Gastrocnemius medialis (tissue), 4 donors: ENCODE measurements at regions not wholly inside any gene's neighbourhood (a gene's known extent, or its start where the extent isn't known, plus 50 kb on each side); places are given as distances from the start of the nearest gene placed in this dataset.

Source experiments
- ATAC-seq, 2 donors: fragments of 150-250 bp; one replicate each; pipeline ENCODE4 v1.9.1; 2016
- DNase-seq, 2 donors: peaks; one replicate each; pipeline ENCODE4 v3.0.0-alpha.2; 2019
- H3K27ac ChIP-seq, 4 donors: fragments of 200-600 bp; sonication (generic); 1 replicate in 1 of 4; 2 replicates in 3 of 4; pipeline ENCODE4 v1.5.1; 2016 to 2018; ENCODE audit warnings: mild to moderate bottlenecking in 2 of 4, moderate library complexity in 1 of 4
- H3K27me3 ChIP-seq, 3 donors: fragments of 200-600 bp; sonication (generic) in 2 of 3; 1 replicate in 1 of 3; 2 replicates in 2 of 3; pipeline versions ENCODE4 v1.5.1 to v1.6.0; 2016 to 2019; ENCODE audit warnings: mild to moderate bottlenecking in 1 of 3, moderate library complexity in 1 of 3
- H3K36me3 ChIP-seq, 2 donors: fragments of 200-600 bp; sonication (generic) in 1 of 2; one replicate each; pipeline ENCODE4 v1.5.1; 2017 to 2018
- H3K4me1 ChIP-seq, 2 donors: fragments of 200-600 bp; sonication (generic) in 1 of 2; one replicate each; pipeline ENCODE4 v1.5.1; 2016 to 2017; ENCODE audit warnings: mild to moderate bottlenecking in 2 of 2
- H3K4me3 ChIP-seq, 4 donors: fragments of 200-600 bp; sonication (generic) in 3 of 4; 1 replicate in 1 of 4; 2 replicates in 3 of 4; pipeline ENCODE4 v1.5.1; 2016 to 2019; ENCODE audit warnings: mild to moderate bottlenecking in 2 of 4
- H3K9me3 ChIP-seq, 3 donors: fragments of 200-600 bp; sonication (generic) in 2 of 3; 1 replicate in 1 of 3; 2 replicates in 2 of 3; pipeline ENCODE4 v1.5.1; 2016 to 2019
- CTCF ChIP-seq, 5 experiments: fragments of 450-650 bp in 3 of 5; fragments of 200-600 bp in 2 of 5; sonication (generic) in 2 of 5; IDR thresholded peaks in 4 of 5; conservative IDR thresholded peaks in 1 of 5; 1 replicate in 4 of 5; 2 replicates in 1 of 5; pipeline ENCODE4 v1.5.1; 2016 to 2019; ENCODE audit warnings: antibody characterized with exemption in 5 of 5, mild to moderate bottlenecking in 3 of 5, moderate library complexity in 3 of 5
- POLR2A ChIP-seq, 2 donors: fragments of 450-650 bp; IDR thresholded peaks; one replicate each; pipeline ENCODE4 v1.6.1; 2017; ENCODE audit warnings: antibody characterized with exemption in 2 of 2, mild to moderate bottlenecking in 2 of 2, moderate library complexity in 2 of 2
- in situ Hi-C, 4 donors: fragments of 200-750 bp; cut with MboI; loops; one replicate each; pipeline versions ENCODE4 v1.15.0 to v1.8.0; 2017; ENCODE audit warnings: low sequenced_read_pairs in 4 of 4
- intact Hi-C: fragments of 100-400 bp; cut with DNase I; formaldehyde crosslinking; loops from one replicate; pipeline ENCODE4 v1.15.1; 2023; ENCODE audit warnings: low total_unique reads

- in situ Hi-C loops, result no loop called here
These were observed 64.8 kb upstream of the FOXQ1 start for GRCh38 chr6:1247056-1247455.

GRCh38 chr6:1244941-1245340 lies 67.0 kb upstream of the FOXQ1 start:
- H3K9me3 ChIP-seq, result no peaks in the 10 kb centered on the region
- ATAC-seq (no peak), DNase-seq (no peak)
- TF ChIP-seq CTCF (IDR thresholded peaks at IDR 0.05 in 4 of 5, conservative IDR thresholded peaks at IDR 0.05 in 1 of 5), result no peak
- TF ChIP-seq POLR2A (IDR thresholded peaks at IDR 0.05), result no peak
- no peaks in the 10 kb centered on the region for H3K4me1 ChIP-seq
- in situ Hi-C loops, result no loop called here
- H3K27me3 ChIP-seq, result no peaks in the 10 kb centered on the region
- H3K4me3 ChIP-seq, result no peak overlapping the region
- intact Hi-C loops, result no loop called here
- H3K36me3 ChIP-seq, result no peaks in the 10 kb centered on the region
- no peak overlapping the region for H3K27ac ChIP-seq

More at GRCh38 chr6:1247056-1247455, 64.8 kb upstream of the FOXQ1 start:
- Histone ChIP-seq H3K36me3 (no peaks in the 10 kb centered on the region), H3K27me3 (no peaks in the 10 kb centered on the region), H3K9me3 (no peaks in the 10 kb centered on the region), H3K4me1 (no peaks in the 10 kb centered on the region), H3K4me3 (no peak overlapping the region), H3K27ac (no peak overlapping the region)
- DNase-seq (no peak), ATAC-seq (no peak)
- no peak for TF ChIP-seq CTCF (IDR thresholded peaks at IDR 0.05 in 4 of 5, conservative IDR thresholded peaks at IDR 0.05 in 1 of 5)
- no peak for TF ChIP-seq POLR2A (IDR thresholded peaks at IDR 0.05)
- intact Hi-C loops, result no loop called here

GRCh38 chr6:1244278-1244677 lies 67.6 kb upstream of the FOXQ1 start:
- H3K9me3 ChIP-seq, result no peaks in the 10 kb centered on the region
- H3K4me1 ChIP-seq, result no peaks in the 10 kb centered on the region
- H3K36me3 ChIP-seq, result no peaks in the 10 kb centered on the region
- ATAC-seq, result no peak
- intact Hi-C loops, result no loop called here
- H3K27ac ChIP-seq, result no peak overlapping the region
- no peak overlapping the region for H3K4me3 ChIP-seq
- no peak for DNase-seq
- in situ Hi-C loops, result no loop called here
- no peak for TF ChIP-seq CTCF (IDR thresholded peaks at IDR 0.05 in 4 of 5, conservative IDR thresholded peaks at IDR 0.05 in 1 of 5)
- TF ChIP-seq POLR2A (IDR thresholded peaks at IDR 0.05), result no peak
- no peaks in the 10 kb centered on the region for H3K27me3 ChIP-seq

GRCh38 chr6:1242446-1242845 lies 69.5 kb upstream of the FOXQ1 start:
- ATAC-seq (no peak), DNase-seq (no peak)
- Histone ChIP-seq H3K36me3 (no peaks in the 10 kb centered on the region), H3K4me3 (no peak overlapping the region), H3K27me3 (no peaks in the 10 kb centered on the region), H3K27ac (no peak overlapping the region), H3K4me1 (no peaks in the 10 kb centered on the region), H3K9me3 (no peaks in the 10 kb centered on the region)
- in situ Hi-C loops, result no loop called here
- no peak for TF ChIP-seq CTCF (IDR thresholded peaks at IDR 0.05 in 4 of 5, conservative IDR thresholded peaks at IDR 0.05 in 1 of 5)
- TF ChIP-seq POLR2A (IDR thresholded peaks at IDR 0.05), result no peak
- intact Hi-C loops, result no loop called here

GRCh38 chr6:1242021-1242420 lies 69.9 kb upstream of the FOXQ1 start:
- ATAC-seq (no peak), DNase-seq (no peak)
- Histone ChIP-seq H3K4me1 (no peaks in the 10 kb centered on the region), H3K9me3 (no peaks in the 10 kb centered on the region), H3K27ac (no peak overlapping the region), H3K36me3 (no peaks in the 10 kb centered on the region), H3K27me3 (no peaks in the 10 kb centered on the region), H3K4me3 (no peak overlapping the region)
- intact Hi-C loops (no loop called here), in situ Hi-C loops (no loop called here)
- no peak for TF ChIP-seq POLR2A (IDR thresholded peaks at IDR 0.05)
- TF ChIP-seq CTCF (IDR thresholded peaks at IDR 0.05 in 4 of 5, conservative IDR thresholded peaks at IDR 0.05 in 1 of 5), result no peak
